Prostate gland (tissue), 2 donors: ENCODE measurements at regions not wholly inside any gene's neighbourhood (a gene's known extent, or its start where the extent isn't known, plus 50 kb on each side); places are given as distances from the start of the nearest gene placed in this dataset.

Experiments used
- DNase-seq: peaks from one replicate; pipeline ENCODE4 v3.0.0-alpha.2; 2019; ENCODE audit warnings: low spot score
- H3K27ac ChIP-seq, 2 donors: fragments of 200-600 bp; sonication (generic); 2 replicates each; pipeline ENCODE4 v1.5.1; 2017 to 2019
- H3K27me3 ChIP-seq: fragments of 200-600 bp; sonication (generic); replicated peaks from 2 replicates; pipeline ENCODE4 v1.5.1; 2019; ENCODE audit not compliant: insufficient read depth
- H3K36me3 ChIP-seq, 2 donors: fragments of 200-600 bp; sonication (generic); 1 replicate in 1 of 2; 2 replicates in 1 of 2; pipeline versions ENCODE4 v1.5.1 to v1.8.1; 2017 to 2019
- H3K4me1 ChIP-seq: fragments of 200-600 bp; sonication (generic); replicated peaks from 2 replicates; pipeline ENCODE4 v1.5.1; 2019
- H3K4me3 ChIP-seq, 2 donors: fragments of 200-600 bp; sonication (generic); 2 replicates each; pipeline ENCODE4 v1.5.1; 2017 to 2019
- H3K9me3 ChIP-seq: fragments of 200-600 bp; sonication (generic); 2 replicates; pipeline ENCODE4 v1.5.1; 2017
- CTCF ChIP-seq, 4 experiments: fragments of 200-600 bp in 2 of 4; fragments of 450-650 bp in 2 of 4; sonication (generic) in 2 of 4; IDR thresholded peaks; 1 replicate in 3 of 4; 2 replicates in 1 of 4; pipeline ENCODE4 v1.5.1; 2016 to 2019; ENCODE audit warnings: antibody characterized with exemption in 4 of 4, mild to moderate bottlenecking in 2 of 4, moderate library complexity in 2 of 4
- POLR2A ChIP-seq: fragments of 450-650 bp; IDR thresholded peaks from one replicate; pipeline ENCODE4 v1.6.1; 2016; ENCODE audit warnings: antibody characterized with exemption, mild to moderate bottlenecking
- POLR2AphosphoS5 ChIP-seq: sonication (generic); formaldehyde crosslinking; IDR thresholded peaks from one replicate; pipeline ENCODE4 v1.6.1; 2017; ENCODE audit warnings: antibody characterized with exemption
- WGBS: methylation state at CpG from one replicate; pipeline ENCODE4 v1.1.5; 2018; 5-methylcytosine and 5-hydroxymethylcytosine counted together
- intact Hi-C: fragments of 100-400 bp; cut with DNase I; formaldehyde crosslinking; loops from one replicate; pipeline ENCODE4 v1.14.2; 2022

- no peaks in the 10 kb centered on the region for H3K9me3 ChIP-seq
- no peaks in the 10 kb centered on the region for H3K4me1 ChIP-seq
- intact Hi-C loops = no loop called here
- no peaks in the 10 kb centered on the region for H3K27me3 ChIP-seq
- no peak for DNase-seq
- 97% methylated on average over 1 of the region's 1 CpG for WGBS
- TF ChIP-seq POLR2A (no peak), POLR2AphosphoS5 (no peak), CTCF (IDR thresholded peaks at IDR 0.05) (no peak)
- no peaks in the 10 kb centered on the region for H3K36me3 ChIP-seq
- H3K27ac ChIP-seq = no peak overlapping the region
- no peak overlapping the region for H3K4me3 ChIP-seq
These were observed 117.0 kb upstream of the LSM6 start for GRCh38 chr4:146058531-146058930.

- no peaks in the 10 kb centered on the region for H3K9me3 ChIP-seq
- intact Hi-C loops = no loop called here
- TF ChIP-seq POLR2A (no peak), CTCF (IDR thresholded peaks at IDR 0.05) (no peak), POLR2AphosphoS5 (no peak)
These were observed 116.1 kb upstream of the ZNF827 start for GRCh38 chr4:146054676-146055075.

GRCh38 chr4:146053891-146054290, 115.3 kb upstream of the ZNF827 start:
- 96% methylated on average over 1 of the region's 1 CpG for WGBS
- Histone ChIP-seq H3K9me3 (no peaks in the 10 kb centered on the region), H3K4me1 (no peaks in the 10 kb centered on the region), H3K27me3 (no peaks in the 10 kb centered on the region), H3K36me3 (no peaks in the 10 kb centered on the region), H3K4me3 (no peak overlapping the region), H3K27ac (no peak overlapping the region)
- TF ChIP-seq CTCF (IDR thresholded peaks at IDR 0.05) = no peak
- TF ChIP-seq POLR2AphosphoS5 = no peak
- no peak for TF ChIP-seq POLR2A
- DNase-seq = no peak
- intact Hi-C loops = no loop called here

More at GRCh38 chr4:146054676-146055075, 116.1 kb upstream of the ZNF827 start:
- no peak overlapping the region for H3K27ac ChIP-seq
- no peaks in the 10 kb centered on the region for H3K36me3 ChIP-seq
- H3K4me1 ChIP-seq = no peaks in the 10 kb centered on the region
- no peak overlapping the region for H3K4me3 ChIP-seq
- DNase-seq = no peak
- H3K27me3 ChIP-seq = no peaks in the 10 kb centered on the region

- intact Hi-C loops = no loop called here
- WGBS = 68% methylated on average over 3 of the region's 3 CpGs
- H3K27ac ChIP-seq = no peak overlapping the region
These were observed 113.2 kb upstream of the ZNF827 start for GRCh38 chr4:146051728-146052391.

More at GRCh38 chr4:146051728-146052391, 113.2 kb upstream of the ZNF827 start:
- H3K36me3 ChIP-seq = no peaks in the 10 kb centered on the region
- no peak for DNase-seq
- H3K27me3 ChIP-seq = no peaks in the 10 kb centered on the region
- H3K4me3 ChIP-seq = no peak overlapping the region
- no peak for TF ChIP-seq POLR2AphosphoS5
- TF ChIP-seq POLR2A = no peak
- TF ChIP-seq CTCF (IDR thresholded peaks at IDR 0.05) = no peak
- no peaks in the 10 kb centered on the region for H3K9me3 ChIP-seq
- H3K4me1 ChIP-seq = no peaks in the 10 kb centered on the region
